B cell (primary cell): ENCODE measurements at regions not wholly inside any gene's neighbourhood (a gene's known extent, or its start where the extent isn't known, plus 50 kb on each side); places are given as distances from the start of the nearest gene placed in this dataset.

Experiments
- ATAC-seq: fragments of 200-7000 bp; cut with Tn5 transposase; one replicate; pipeline ENCODE4 v1.10.0; 2021; ENCODE audit warnings: low read depth, mild to moderate bottlenecking, moderate number of reproducible peaks, moderate library complexity
- CTCF ChIA-PET: fragments of 350-600 bp; sonication (Branson Sonifier 250); formaldehyde crosslinking; loops from one replicate; lab custom pipeline; 2021; ENCODE audit warnings: antibody characterized with exemption, inconsistent platforms; lab: Charles Lee
- POLR2A ChIA-PET: fragments of 350-600 bp; sonication (Branson Sonifier 250); formaldehyde crosslinking; loops from one replicate; lab custom pipeline; 2021; ENCODE audit warnings: antibody characterized with exemption; lab: Charles Lee
- DNase-seq: peaks from one replicate; pipeline ENCODE4 v3.0.0; 2013
- H2AFZ ChIP-seq: 2 replicates; pipeline ENCODE4 v1.6.1; 2012; ENCODE audit warnings: mild to moderate bottlenecking, low read depth, low read length; ENCODE audit not compliant: insufficient read depth, poor library complexity, severe bottlenecking
- H3K27ac ChIP-seq, 2 donors: 1 replicate in 1 of 2; 2 replicates in 1 of 2; pipeline ENCODE4 v1.5.1; 2012 to 2013; ENCODE audit warnings: low read length in 2 of 2, mild to moderate bottlenecking in 2 of 2, moderate library complexity in 1 of 2
- H3K27me3 ChIP-seq, 4 experiments: fragments of 200-600 bp in 1 of 4; sonication (generic) in 1 of 4; replicated peaks in 1 of 4; 1 replicate in 2 of 4; 2 replicates in 2 of 4; pipeline versions ENCODE4 v1.6.1 to v1.7.0; 2013 to 2016; ENCODE audit warnings: low read length in 3 of 4, mild to moderate bottlenecking in 2 of 4, mixed read lengths in 1 of 4, moderate library complexity in 1 of 4; ENCODE audit not compliant: insufficient read depth in 4 of 4, control insufficient read depth in 3 of 4; ENCODE audit errors: control extremely low read depth in 1 of 4
- H3K36me3 ChIP-seq, 2 experiments: replicated peaks in 1 of 2; 1 replicate in 1 of 2; 2 replicates in 1 of 2; pipeline versions ENCODE4 v1.6.1 to v1.7.1; 2013; ENCODE audit warnings: low read length in 1 of 2; ENCODE audit not compliant: insufficient read depth in 2 of 2, control insufficient read depth in 1 of 2; ENCODE audit errors: control extremely low read depth in 1 of 2, extremely low read depth in 1 of 2
- H3K4me1 ChIP-seq, 2 donors: fragments of 200-600 bp in 1 of 2; sonication (generic) in 1 of 2; 1 replicate in 1 of 2; 2 replicates in 1 of 2; pipeline versions ENCODE4 v1.5.1 to v1.6.1; 2013 to 2017; ENCODE audit warnings: low read length in 2 of 2; ENCODE audit not compliant: control insufficient read depth in 2 of 2, insufficient read depth in 2 of 2
- H3K4me2 ChIP-seq: replicated peaks from 2 replicates; pipeline ENCODE3; 2012; ENCODE audit warnings: mild to moderate bottlenecking, low read depth, low read length; ENCODE audit not compliant: poor library complexity, severe bottlenecking
- H3K4me3 ChIP-seq, 5 experiments: fragments of 200-600 bp in 1 of 5; sonication (generic) in 1 of 5; 1 replicate in 3 of 5; 2 replicates in 2 of 5; pipeline versions ENCODE4 v1.5.1 to v1.7.0; 2011 to 2016; ENCODE audit warnings: low read length in 4 of 5, mild to moderate bottlenecking in 4 of 5, low read depth in 2 of 5, control low read depth in 1 of 5, moderate library complexity in 1 of 5; ENCODE audit not compliant: insufficient read depth in 1 of 5; ENCODE audit errors: control extremely low read depth in 1 of 5, extremely low read depth in 1 of 5
- H3K79me2 ChIP-seq: fragments of 200-600 bp; sonication (generic); one replicate; pipeline ENCODE4 v1.6.0; 2016; ENCODE audit warnings: low read length; ENCODE audit not compliant: control insufficient read depth, insufficient read depth
- H3K9ac ChIP-seq: fragments of 200-600 bp; sonication (generic); 2 replicates; pipeline ENCODE4 v1.6.1; 2017; ENCODE audit warnings: mild to moderate bottlenecking, low read length, moderate library complexity
- H3K9me3 ChIP-seq, 3 donors: one replicate each; pipeline versions ENCODE4 v1.6.1 to v1.7.1; 2013; ENCODE audit warnings: low read length in 2 of 3; ENCODE audit not compliant: control insufficient read depth in 2 of 3, insufficient read depth in 1 of 3; ENCODE audit errors: control extremely low read depth in 1 of 3
- H4K20me1 ChIP-seq: 2 replicates; pipeline ENCODE4 v1.6.0; 2012; ENCODE audit warnings: mild to moderate bottlenecking, low read length; ENCODE audit not compliant: insufficient read depth, control insufficient read depth, poor library complexity, severe bottlenecking
- H3K27ac Mint-ChIP-seq: one replicate; pipeline ENCODE4 v1.8.0; 2021; ENCODE audit warnings: mixed read lengths
- H3K27me3 Mint-ChIP-seq: one replicate; pipeline ENCODE4 v1.8.0; 2021; ENCODE audit warnings: mixed read lengths
- H3K4me1 Mint-ChIP-seq: one replicate; pipeline ENCODE4 v1.8.0; 2021; ENCODE audit warnings: mixed read lengths
- H3K4me3 Mint-ChIP-seq: one replicate; pipeline ENCODE4 v1.8.0; 2021; ENCODE audit warnings: mixed read lengths
- H3K9me3 Mint-ChIP-seq: one replicate; pipeline ENCODE4 v1.8.0; 2022; ENCODE audit warnings: mixed read lengths; ENCODE audit not compliant: insufficient read depth
- EZH2 ChIP-seq: IDR thresholded peaks from 2 replicates; pipeline ENCODE4 v1.6.1; 2012; ENCODE audit warnings: borderline replicate concordance, low read depth, mild to moderate bottlenecking, moderate library complexity, low read length; ENCODE audit not compliant: insufficient read depth, poor library complexity, severe bottlenecking
- WGBS: methylation state at CpG from one replicate; pipeline ENCODE4 v1.1.5; 2013; ENCODE audit warnings: missing lambda C conversion rate; ENCODE audit not compliant: insufficient coverage; 5-methylcytosine and 5-hydroxymethylcytosine counted together
- intact Hi-C: fragments of 100-400 bp; cut with micrococcal nuclease; formaldehyde crosslinking; loops from one replicate; pipeline ENCODE4 v1.10.0; 2022
- TF ChIP-seq, protein P1 (sequence below): fragments of 200-600 bp; IDR thresholded peaks from one replicate; pipeline ENCODE4 v1.8.0; 2022; ENCODE audit warnings: antibody characterized with exemption, mild to moderate bottlenecking

- H2AFZ ChIP-seq: no peak overlapping the region
- 31% methylated on average over 6 of the region's 6 CpGs for WGBS
- ATAC-seq: no peak
- no peaks in the 10 kb centered on the region for H3K79me2 ChIP-seq
- peaks cover 0 to 14% (median 4%) of the 10 kb centered on the region in 4 experiments for H3K27me3 ChIP-seq
- no peak overlapping the region for H3K9ac ChIP-seq
- H4K20me1 ChIP-seq: no peaks in the 10 kb centered on the region
- POLR2A ChIA-PET: no interaction called here
- no peaks in the 10 kb centered on the region for H3K36me3 ChIP-seq
- intact Hi-C loops: no loop called here
- H3K27ac ChIP-seq: no peak overlapping the region
- no peak for TF ChIP-seq EZH2
- TF ChIP-seq, protein P1, sequence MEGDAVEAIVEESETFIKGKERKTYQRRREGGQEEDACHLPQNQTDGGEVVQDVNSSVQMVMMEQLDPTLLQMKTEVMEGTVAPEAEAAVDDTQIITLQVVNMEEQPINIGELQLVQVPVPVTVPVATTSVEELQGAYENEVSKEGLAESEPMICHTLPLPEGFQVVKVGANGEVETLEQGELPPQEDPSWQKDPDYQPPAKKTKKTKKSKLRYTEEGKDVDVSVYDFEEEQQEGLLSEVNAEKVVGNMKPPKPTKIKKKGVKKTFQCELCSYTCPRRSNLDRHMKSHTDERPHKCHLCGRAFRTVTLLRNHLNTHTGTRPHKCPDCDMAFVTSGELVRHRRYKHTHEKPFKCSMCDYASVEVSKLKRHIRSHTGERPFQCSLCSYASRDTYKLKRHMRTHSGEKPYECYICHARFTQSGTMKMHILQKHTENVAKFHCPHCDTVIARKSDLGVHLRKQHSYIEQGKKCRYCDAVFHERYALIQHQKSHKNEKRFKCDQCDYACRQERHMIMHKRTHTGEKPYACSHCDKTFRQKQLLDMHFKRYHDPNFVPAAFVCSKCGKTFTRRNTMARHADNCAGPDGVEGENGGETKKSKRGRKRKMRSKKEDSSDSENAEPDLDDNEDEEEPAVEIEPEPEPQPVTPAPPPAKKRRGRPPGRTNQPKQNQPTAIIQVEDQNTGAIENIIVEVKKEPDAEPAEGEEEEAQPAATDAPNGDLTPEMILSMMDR: peak; percentile 61
- peaks cover 3% of the 10 kb centered on the region for H3K9me3 Mint-ChIP-seq
- H3K4me2 ChIP-seq: no peak overlapping the region
- no peak overlapping the region for H3K27ac Mint-ChIP-seq
- no peak overlapping the region for H3K4me3 Mint-ChIP-seq
- CTCF ChIA-PET: interaction anchor here (0.8 to 1.2 kb wide), 3 partner anchors 9 to 13 kb away, joined by 3 to 5 read pairs (median 3); no protein-coding TSS in a partner anchor
- H3K9me3 ChIP-seq: no peaks in the 10 kb centered on the region
- peaks cover 57% of the 10 kb centered on the region for H3K27me3 Mint-ChIP-seq
- H3K4me3 ChIP-seq: no peak overlapping the region
- H3K4me1 ChIP-seq: no peaks in the 10 kb centered on the region
- DNase-seq: peak; percentile 13
- H3K4me1 Mint-ChIP-seq: no peaks in the 10 kb centered on the region
These were observed 164.8 kb downstream of the HAPSTR1 start for GRCh38 chr16:9256196-9256595.

DNA sequence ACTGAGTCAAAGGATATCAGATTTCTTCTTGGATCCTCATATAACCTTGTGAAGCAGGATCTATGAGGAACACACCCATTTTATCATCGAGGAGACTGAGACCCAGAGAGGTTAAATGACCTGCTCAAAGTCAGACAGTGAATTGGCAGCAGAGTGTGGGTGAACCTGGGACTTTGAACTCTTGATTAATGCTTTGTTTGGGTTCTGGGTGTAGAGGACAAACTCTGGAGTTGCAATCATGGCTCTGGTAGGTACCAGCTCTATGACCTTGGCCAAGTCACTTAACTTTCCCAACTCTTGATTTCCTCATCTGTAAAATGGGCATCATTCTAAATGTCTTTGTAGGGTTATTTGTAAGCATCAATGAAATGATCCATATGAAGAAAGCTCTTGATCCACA lies 166.4 kb downstream of the HAPSTR1 start:
- CTCF ChIA-PET: interaction anchor here (1.0 kb wide), 1 partner anchor 119 kb away, joined by 3 read pairs; no protein-coding TSS in a partner anchor
- H3K27ac Mint-ChIP-seq: no peak overlapping the region
- intact Hi-C loops: loop anchor here (2.0 kb wide), 1 partner anchor 1251 kb away; no protein-coding TSS in a partner anchor

More for the DNA sequence above, 166.4 kb downstream of the HAPSTR1 start:
- no peak overlapping the region for H2AFZ ChIP-seq
- H3K9me3 Mint-ChIP-seq: peaks cover 3% of the 10 kb centered on the region
- H3K27me3 Mint-ChIP-seq: peaks cover 44% of the 10 kb centered on the region
- H3K36me3 ChIP-seq: no peaks in the 10 kb centered on the region
- no peak for TF ChIP-seq EZH2
- TF ChIP-seq, protein P1: no peak
- H3K4me2 ChIP-seq: no peak overlapping the region
- H3K27ac ChIP-seq: no peak overlapping the region
- H3K4me1 Mint-ChIP-seq: no peaks in the 10 kb centered on the region
- H3K9me3 ChIP-seq: no peaks in the 10 kb centered on the region
- WGBS: no CpG with 5 or more reads among the region's 1 CpG
- no peak overlapping the region for H3K4me3 ChIP-seq
- POLR2A ChIA-PET: no interaction called here
- no peak overlapping the region for H3K4me3 Mint-ChIP-seq
- H3K4me1 ChIP-seq: no peaks in the 10 kb centered on the region
- H3K9ac ChIP-seq: no peak overlapping the region
- DNase-seq: no peak
- no peaks in the 10 kb centered on the region for H3K79me2 ChIP-seq
- no peaks in the 10 kb centered on the region for H4K20me1 ChIP-seq
- ATAC-seq: no peak
- peaks cover 0 to 14% (median 4%) of the 10 kb centered on the region in 4 experiments for H3K27me3 ChIP-seq
